PC-3 (cell line): ENCODE measurements at regions not wholly inside any gene's neighbourhood (a gene's known extent, or its start where the extent isn't known, plus 50 kb on each side); places are given as distances from the start of the nearest gene placed in this dataset.

Source experiments
- ATAC-seq: fragments of 200-7000 bp; cut with Tn5 transposase; 2 replicates; pipeline ENCODE4 v1.9.1; 2020; ENCODE audit warnings: mild to moderate bottlenecking, moderate library complexity
- BruUV-seq: library from RNA; stranded (reverse); fragments of 400-500 nt; replicated peaks from 2 replicates; lab custom pipeline; 2021; lab: Mats Ljungman, UMichigan
- CTCF ChIA-PET: fragments of 300-600 bp; sonication (Branson Sonifier 250); formaldehyde crosslinking; loops from one replicate; lab custom pipeline; 2022; ENCODE audit warnings: antibody characterized with exemption; lab: Charles Lee
- POLR2A ChIA-PET: fragments of 300-600 bp; sonication (Branson Sonifier 250); formaldehyde crosslinking; loops from one replicate; lab custom pipeline; 2022; ENCODE audit warnings: antibody characterized with exemption; ENCODE audit not compliant: unreplicated experiment; lab: Charles Lee
- DNase-seq: peaks from one replicate; pipeline ENCODE4 v3.0.0-alpha.2; 2015
- H2AFZ ChIP-seq: fragments of 300-600 bp; sonication (generic); 2 replicates; pipeline ENCODE4 v1.6.0; 2016; ENCODE audit warnings: antibody characterized with exemption, low read length
- H3F3A ChIP-seq: fragments of 300-600 bp; sonication (generic); one replicate; pipeline ENCODE4 v1.6.0; 2017; ENCODE audit warnings: antibody characterized with exemption, low read length, control low read depth, mild to moderate bottlenecking; ENCODE audit not compliant: unreplicated experiment
- H3K27ac ChIP-seq: fragments of 300-600 bp; sonication (generic); 2 replicates; pipeline ENCODE4 v1.5.1; 2016; ENCODE audit warnings: mild to moderate bottlenecking, low read length
- H3K27me3 ChIP-seq: fragments of 300-600 bp; sonication (generic); 2 replicates; pipeline ENCODE4 v1.6.1; 2016; ENCODE audit warnings: low read length, mixed read lengths
- H3K36me3 ChIP-seq: fragments of 300-600 bp; sonication (generic); 2 replicates; pipeline ENCODE4 v1.6.1; 2016; ENCODE audit warnings: low read depth, mixed run types, low read length, mixed read lengths
- H3K4me1 ChIP-seq: fragments of 300-600 bp; sonication (generic); 2 replicates; pipeline ENCODE4 v1.5.1; 2016; ENCODE audit warnings: low read length; ENCODE audit not compliant: insufficient read depth
- H3K4me2 ChIP-seq: fragments of 300-600 bp; sonication (generic); 2 replicates; pipeline ENCODE4 v1.6.0; 2016; ENCODE audit warnings: low read length
- H3K4me3 ChIP-seq: fragments of 300-600 bp; sonication (generic); 2 replicates; pipeline ENCODE4 v1.5.1; 2016; ENCODE audit warnings: mild to moderate bottlenecking, low read length, mixed read lengths
- H3K79me2 ChIP-seq: fragments of 300-600 bp; sonication (generic); 2 replicates; pipeline ENCODE4 v1.6.1; 2017; ENCODE audit warnings: low read length, mixed read lengths
- H3K9ac ChIP-seq: fragments of 300-600 bp; sonication (generic); 2 replicates; pipeline ENCODE4 v1.6.0; 2016; ENCODE audit warnings: mild to moderate bottlenecking, low read length
- H3K9me2 ChIP-seq: fragments of 300-600 bp; sonication (generic); replicated peaks from 2 replicates; pipeline ENCODE4 v1.6.1; 2016; ENCODE audit warnings: mixed run types, low read length, mixed read lengths
- H3K9me3 ChIP-seq: fragments of 300-600 bp; sonication (generic); 2 replicates; pipeline ENCODE4 v1.6.1; 2016; ENCODE audit warnings: low read length, mixed read lengths
- H4K20me1 ChIP-seq: fragments of 300-600 bp; sonication (generic); 2 replicates; pipeline ENCODE4 v1.6.1; 2016; ENCODE audit warnings: low read length, mixed read lengths
- CTCF ChIP-seq: fragments of 300-600 bp; sonication (generic); conservative IDR thresholded peaks from 2 replicates; pipeline ENCODE4 v1.5.1; 2017; ENCODE audit warnings: antibody characterized with exemption, low read depth, mild to moderate bottlenecking, low read length
- EZH2 ChIP-seq: fragments of 300-600 bp; sonication (generic); IDR thresholded peaks from one replicate; pipeline ENCODE4 v1.6.1; 2017; ENCODE audit warnings: antibody characterized with exemption, mild to moderate bottlenecking, low read length; ENCODE audit not compliant: unreplicated experiment
- EZH2phosphoT487 ChIP-seq: fragments of 300-600 bp; sonication (generic); IDR thresholded peaks from 2 replicates; pipeline ENCODE4 v1.6.1; 2018; ENCODE audit warnings: mild to moderate bottlenecking, antibody characterized with exemption, low read length, borderline replicate concordance
- intact Hi-C: fragments of 100-400 bp; cut with micrococcal nuclease; formaldehyde crosslinking; loops from 2 replicates; pipeline ENCODE4 v1.9.0; 2023

GRCh38 chr6:164665328-164665727, 644.1 kb downstream of the C6orf118 start:
- TF ChIP-seq EZH2phosphoT487 (no peak), EZH2 (no peak), CTCF (no peak)
- BruUV-seq = no TSS peak
- H3K4me3 ChIP-seq = no peak overlapping the region
- no peaks in the 10 kb centered on the region for H3K27me3 ChIP-seq
- DNase-seq = peak; percentile 40
- POLR2A ChIA-PET = no interaction called here
- H4K20me1 ChIP-seq = no peaks in the 10 kb centered on the region
- no peaks in the 10 kb centered on the region for H3K36me3 ChIP-seq
- H3K27ac ChIP-seq = no peak overlapping the region
- H3K9ac ChIP-seq = no peak overlapping the region
- intact Hi-C loops = no loop called here
- H3K4me1 ChIP-seq = no peaks in the 10 kb centered on the region
- H3F3A ChIP-seq = no peaks in the 10 kb centered on the region
- no peaks in the 10 kb centered on the region for H3K79me2 ChIP-seq
- no peak for ATAC-seq
- H3K9me2 ChIP-seq = no peaks in the 10 kb centered on the region
- H3K4me2 ChIP-seq = no peak overlapping the region
- CTCF ChIA-PET = no interaction called here
- no peaks in the 10 kb centered on the region for H3K9me3 ChIP-seq
- no peak overlapping the region for H2AFZ ChIP-seq

- Histone ChIP-seq H3K4me3 (no peak overlapping the region), H3K9me3 (no peaks in the 10 kb centered on the region), H2AFZ (no peak overlapping the region), H4K20me1 (no peaks in the 10 kb centered on the region), H3K4me1 (no peaks in the 10 kb centered on the region), H3K79me2 (no peaks in the 10 kb centered on the region), H3K4me2 (no peak overlapping the region), H3K9ac (no peak overlapping the region), H3K27ac (no peak overlapping the region), H3K36me3 (no peaks in the 10 kb centered on the region), H3K27me3 (no peaks in the 10 kb centered on the region), H3K9me2 (no peaks in the 10 kb centered on the region), H3F3A (no peaks in the 10 kb centered on the region)
- TF ChIP-seq EZH2 (no peak), EZH2phosphoT487 (no peak), CTCF (no peak)
- no TSS peak for BruUV-seq
- POLR2A ChIA-PET = no interaction called here
- no peak for DNase-seq
- CTCF ChIA-PET = no interaction called here
- ATAC-seq = no peak
- intact Hi-C loops = no loop called here
Measured at GRCh38 chr6:164663634-164664033, 645.8 kb downstream of the C6orf118 start.

GRCh38 chr6:164661716-164662115, 647.7 kb downstream of the C6orf118 start:
- H3K27me3 ChIP-seq = no peaks in the 10 kb centered on the region
- H3K4me3 ChIP-seq = no peak overlapping the region
- ChIA-PET POLR2A (no interaction called here), CTCF (no interaction called here)
- ATAC-seq (no peak), DNase-seq (no peak)
- no TSS peak for BruUV-seq
- no peaks in the 10 kb centered on the region for H3F3A ChIP-seq
- H4K20me1 ChIP-seq = no peaks in the 10 kb centered on the region
- no peak overlapping the region for H2AFZ ChIP-seq
- H3K9me2 ChIP-seq = no peaks in the 10 kb centered on the region
- H3K9ac ChIP-seq = no peak overlapping the region
- H3K4me2 ChIP-seq = no peak overlapping the region
- TF ChIP-seq EZH2phosphoT487 (no peak), EZH2 (no peak), CTCF (no peak)
- no peaks in the 10 kb centered on the region for H3K9me3 ChIP-seq
- H3K79me2 ChIP-seq = no peaks in the 10 kb centered on the region
- no peak overlapping the region for H3K27ac ChIP-seq
- H3K4me1 ChIP-seq = no peaks in the 10 kb centered on the region
- H3K36me3 ChIP-seq = no peaks in the 10 kb centered on the region
- intact Hi-C loops = no loop called here
